SHP77 treated with DMSO at 0.1 percent for 48 hours (cell line): ENCODE measurements at regions not wholly inside any gene's neighbourhood (a gene's known extent, or its start where the extent isn't known, plus 50 kb on each side); places are given as distances from the start of the nearest gene placed in this dataset.

Experiments used
- DNase-seq: peaks from one replicate; lab custom pipeline; 2025; lab: John Stamatoyannopoulos, UW

DNA sequence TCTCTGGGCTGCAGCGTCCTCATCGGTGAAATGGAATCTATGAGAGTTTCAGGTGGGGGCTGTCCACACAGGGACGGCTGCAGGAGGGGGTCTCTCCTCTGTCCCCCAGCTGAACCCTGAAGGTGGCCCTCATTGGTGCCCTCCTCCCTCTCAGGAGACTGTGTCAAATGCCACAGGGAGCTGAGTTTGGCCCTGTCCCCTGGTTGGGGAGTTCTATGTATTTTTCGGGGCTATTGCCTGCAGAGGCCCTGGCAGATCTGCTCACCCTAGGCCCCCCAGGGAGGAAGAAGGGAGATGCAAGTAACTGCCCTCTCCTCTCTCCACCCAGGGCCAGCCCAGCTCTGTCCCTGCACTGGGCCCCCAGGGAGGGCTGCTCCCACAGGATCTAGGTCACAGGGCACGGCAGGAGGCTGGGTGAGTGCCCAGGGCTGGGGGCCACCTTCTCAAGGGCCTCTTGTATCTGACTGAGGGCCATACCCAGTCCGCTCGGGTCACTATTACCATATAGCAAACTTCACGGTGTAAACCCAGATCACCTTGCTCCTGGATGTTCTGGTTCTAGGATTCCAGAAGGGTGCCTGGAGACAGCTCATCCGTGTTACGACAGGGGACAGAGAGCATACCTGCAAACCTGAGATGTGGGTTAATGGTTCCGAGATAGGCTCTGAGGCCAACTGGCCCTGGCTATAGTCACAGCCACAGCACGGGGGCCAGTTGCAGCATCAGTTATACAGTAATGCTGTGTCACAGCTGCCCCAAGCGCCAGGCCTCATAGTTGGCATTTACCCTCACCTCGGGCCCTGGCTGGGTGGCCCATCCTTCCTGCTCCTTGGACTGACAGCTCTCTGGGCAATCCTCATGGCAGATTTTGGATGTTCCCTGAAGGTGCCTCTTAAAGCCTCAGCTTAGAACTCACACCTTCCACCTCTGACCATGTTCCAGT, 102.4 kb upstream of the PRR23E start:
- DNase-seq = no peak

DNA sequence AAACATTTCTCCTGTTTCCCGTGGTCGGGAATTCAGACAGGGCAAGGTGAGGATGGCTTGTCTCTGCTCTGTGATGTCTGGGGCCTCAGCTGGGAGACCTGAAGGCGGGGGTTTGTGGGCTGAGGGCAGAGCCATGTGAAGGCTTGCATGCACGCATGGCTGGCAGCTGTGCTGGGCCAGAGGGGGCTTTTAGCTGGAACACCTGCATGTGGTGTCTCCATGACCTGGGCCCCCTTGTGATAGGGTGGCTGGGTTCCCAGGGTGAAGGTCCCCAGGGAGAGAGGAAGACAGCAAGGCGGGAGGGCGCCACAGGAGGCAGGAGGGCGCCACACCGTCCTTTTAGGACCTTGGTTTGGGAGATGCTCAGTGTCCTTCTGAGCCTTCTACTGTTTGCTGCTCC, 101.6 kb upstream of the PRR23E start:
- no peak for DNase-seq

DNA sequence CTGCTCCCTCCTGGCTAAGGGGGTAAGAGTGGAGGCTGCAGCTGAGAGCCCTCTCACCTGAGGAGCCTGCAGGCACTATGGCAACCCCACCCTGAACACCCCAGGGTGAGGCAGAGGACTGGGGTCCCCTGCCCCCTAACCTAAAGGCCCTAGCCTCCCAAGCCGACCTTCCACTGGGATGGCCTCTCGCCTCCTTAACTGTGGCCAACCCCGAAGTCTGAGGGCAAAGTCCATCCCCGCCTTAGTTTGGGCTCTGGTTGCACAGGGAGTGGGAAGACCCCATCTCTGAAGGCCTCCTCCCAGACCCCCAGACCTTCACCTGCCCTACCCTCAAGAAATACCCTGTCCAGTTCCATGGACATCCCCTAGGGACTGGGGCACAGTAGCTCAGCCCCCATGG, 100.6 kb upstream of the PRR23E start:
- DNase-seq = no peak

DNA sequence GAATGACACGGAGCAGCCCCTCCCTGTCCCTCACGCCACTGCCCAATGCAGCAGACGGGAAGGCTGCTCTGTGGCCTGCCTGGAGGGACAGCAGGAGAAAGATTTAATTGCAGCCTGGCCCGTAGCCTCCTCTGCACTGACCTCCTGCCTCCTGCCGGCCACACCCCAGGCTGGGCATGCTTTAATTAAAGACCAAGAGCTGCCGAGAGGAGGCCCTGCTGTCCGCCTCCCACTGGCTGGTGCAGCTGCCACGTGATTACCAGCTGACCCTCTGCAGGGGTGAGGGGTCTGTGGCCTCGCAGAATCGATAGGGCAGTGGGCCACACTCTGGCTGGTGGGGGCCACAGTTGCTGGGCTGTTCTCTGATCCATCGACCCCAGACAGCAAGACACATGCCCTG, 100.2 kb upstream of the PRR23E start:
- no peak for DNase-seq

DNA sequence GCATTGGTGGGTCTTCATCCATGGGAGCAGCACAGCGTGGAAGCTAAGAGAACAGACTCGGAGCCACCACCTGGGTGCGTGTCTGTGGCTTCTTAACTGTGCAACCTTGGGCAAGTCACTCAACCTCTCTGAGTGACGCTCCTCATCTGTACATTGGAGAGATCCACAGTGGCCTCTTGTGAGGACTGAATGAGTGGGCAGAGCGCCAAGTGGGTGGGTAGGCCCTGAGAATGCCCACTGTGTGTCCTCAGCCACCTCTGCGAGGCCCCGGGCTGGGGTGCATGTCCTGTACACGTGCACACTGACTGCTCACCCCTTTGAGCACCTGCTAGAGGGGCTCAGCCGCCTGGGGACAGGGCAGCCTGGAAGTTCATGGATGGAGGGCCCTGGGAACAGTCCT, 99.6 kb upstream of the PRR23E start:
- no peak for DNase-seq

DNA sequence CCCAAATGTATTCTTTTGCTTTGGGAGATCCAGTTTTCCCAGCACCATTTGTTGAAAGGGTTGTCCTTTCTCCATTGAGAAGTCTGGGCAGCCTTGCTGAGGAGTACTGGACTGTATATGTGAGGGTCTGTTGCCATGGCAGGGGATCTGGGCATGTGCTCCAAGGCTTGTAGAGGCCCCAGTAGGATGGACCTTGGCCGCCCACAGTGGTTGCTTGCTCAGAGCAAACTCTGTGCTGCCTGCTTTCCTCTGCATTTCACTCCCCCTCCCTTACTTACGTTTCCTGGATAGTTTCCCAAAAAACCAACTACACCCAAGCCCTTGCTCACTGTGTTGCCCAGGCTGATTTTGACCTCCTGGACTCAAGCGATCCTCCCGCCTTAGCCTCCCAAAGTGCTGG, 97.2 kb upstream of the PRR23E start:
- DNase-seq = no peak

DNA sequence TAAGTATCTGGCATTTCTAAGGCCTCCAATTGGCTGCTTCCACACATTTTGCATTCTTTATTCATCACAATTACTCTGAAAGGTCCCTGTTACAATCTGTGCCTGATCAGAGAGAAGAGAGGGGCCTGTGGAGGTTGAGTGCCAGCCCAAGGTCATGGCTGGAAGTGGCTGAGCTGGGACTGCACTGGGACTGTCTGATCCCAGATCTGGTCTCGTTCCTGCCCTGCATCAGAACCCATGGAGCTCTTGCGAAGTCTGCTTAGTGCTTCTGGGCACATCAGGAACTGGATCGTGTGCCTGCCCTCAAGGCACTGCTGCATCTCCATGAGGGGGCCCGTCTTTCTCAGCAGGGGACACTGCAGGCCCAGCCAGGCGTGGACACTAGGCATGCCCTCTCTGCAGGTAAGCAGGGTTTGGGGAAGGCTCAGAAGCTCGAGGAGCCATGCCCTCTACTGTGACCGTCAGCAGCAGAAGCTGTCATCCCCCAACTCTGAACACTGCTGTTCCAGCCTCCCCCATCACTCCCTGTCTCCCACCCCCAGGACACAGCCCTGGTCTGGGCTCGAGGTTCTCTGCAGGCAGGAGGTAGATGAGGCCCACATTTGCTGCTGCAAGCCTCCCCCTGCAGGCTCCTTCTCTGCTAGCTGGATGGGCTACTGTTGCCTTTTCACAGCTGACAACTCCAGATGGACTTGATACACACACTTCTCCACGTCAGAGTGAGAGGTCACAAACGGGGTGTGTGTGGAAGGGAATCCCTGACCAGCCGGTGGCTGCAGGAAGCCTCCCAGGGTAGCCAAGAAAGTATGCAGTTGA, 96.5 kb upstream of the PRR23E start:
- DNase-seq = no peak

DNA sequence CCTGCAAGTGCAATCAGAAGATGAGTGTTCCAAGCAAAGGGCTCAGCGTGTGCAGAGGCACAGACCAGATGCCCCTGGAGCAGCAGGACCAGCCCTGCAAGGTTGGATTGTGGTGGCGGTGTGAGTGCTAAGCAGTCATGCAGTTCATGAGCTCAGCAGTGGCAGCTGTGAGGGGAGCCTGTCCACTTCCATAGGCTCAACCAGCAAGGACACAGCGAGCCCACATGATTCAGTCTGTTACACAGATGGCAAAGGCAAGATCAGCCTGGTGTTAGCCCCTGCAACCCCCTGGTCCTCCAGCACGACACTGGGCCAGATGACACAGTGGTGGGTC, 95.9 kb upstream of the PRR23E start:
- DNase-seq = no peak

DNA sequence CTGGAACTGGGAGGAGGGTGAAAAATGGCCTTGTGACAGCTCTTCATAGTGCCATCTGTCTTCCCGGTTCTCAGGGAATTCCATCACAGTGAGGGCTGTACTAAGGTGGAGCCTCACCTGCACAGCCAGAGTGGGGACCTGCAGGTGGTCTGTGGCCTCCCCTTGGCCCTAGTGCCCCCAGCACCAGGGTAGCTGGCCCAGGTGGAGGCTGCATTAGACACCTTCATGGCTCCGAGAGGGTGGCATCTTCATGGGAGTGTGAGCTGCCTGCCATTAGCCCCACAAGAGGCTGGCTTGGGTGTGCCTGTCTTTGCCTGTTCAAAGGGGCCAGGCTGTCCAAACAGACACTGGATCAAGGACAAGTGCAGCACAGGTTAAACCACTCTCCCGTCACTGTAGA, 95.5 kb upstream of the PRR23E start:
- DNase-seq = no peak

DNA sequence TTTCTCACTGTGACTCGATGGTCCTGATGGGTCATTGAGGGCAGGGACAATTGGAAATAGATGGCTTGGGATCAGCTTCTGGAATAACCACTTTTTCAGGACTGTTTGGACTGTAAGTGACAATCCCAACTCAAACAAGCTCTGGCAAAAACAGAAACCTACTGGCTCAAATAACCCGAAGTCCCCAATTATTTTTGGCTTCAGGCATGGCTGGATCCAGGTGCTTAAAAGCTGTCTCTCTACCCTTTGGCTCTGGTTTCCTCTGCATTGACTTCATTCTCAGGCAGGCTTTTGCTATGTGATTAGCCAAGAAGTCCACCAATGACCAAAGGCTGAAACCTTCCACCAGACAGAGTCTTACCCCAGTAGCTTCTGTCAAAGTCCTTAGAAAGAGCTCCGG, 92.9 kb upstream of the PRR23E start:
- no peak for DNase-seq

DNA sequence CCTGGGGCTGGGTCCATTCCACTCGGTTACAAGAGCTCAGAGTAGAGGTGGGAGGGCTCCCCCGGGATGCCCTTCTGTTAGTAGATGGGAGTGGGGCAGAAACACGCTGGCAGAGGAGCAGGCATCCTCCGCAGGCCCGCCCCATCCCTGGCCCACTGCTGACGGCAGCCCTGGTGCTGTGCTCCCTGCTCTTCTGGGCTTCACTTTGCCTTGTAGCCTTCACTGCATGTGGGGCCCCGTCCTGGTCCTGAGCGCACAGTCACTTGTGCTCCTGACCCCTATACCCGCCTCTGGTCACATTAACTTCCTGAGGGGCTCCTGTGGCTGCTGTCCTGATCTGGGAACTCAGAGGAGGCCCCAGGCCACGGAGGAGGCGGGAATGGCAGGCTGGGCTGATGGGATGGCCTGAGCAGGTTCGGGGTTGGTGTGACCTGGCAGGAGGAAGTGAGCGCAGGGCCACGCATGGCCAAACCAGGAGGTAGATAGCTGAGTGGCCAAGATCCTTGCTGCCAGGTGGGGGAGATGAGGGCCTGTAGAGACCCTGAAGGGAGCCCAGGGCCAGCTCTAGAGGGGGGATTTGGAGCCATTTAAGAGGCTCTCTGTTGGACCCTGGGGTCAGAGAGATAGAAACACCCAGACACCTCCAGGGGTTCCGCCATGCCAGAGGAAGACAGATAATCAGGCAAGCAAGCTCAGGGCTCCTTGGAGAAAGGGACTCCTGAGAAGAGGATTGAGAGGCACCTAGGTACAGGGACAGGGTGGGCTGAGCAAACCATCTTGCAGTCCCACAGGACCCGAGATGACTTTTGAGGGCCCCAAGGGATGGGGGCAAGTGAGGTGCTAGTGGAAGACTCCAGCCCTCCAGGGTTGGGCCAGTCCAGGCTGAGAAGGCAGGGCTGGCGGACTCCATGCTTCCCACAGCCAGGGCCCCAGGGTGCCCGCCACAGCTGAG, 92.2 kb upstream of the PRR23E start:
- DNase-seq = no peak

DNA sequence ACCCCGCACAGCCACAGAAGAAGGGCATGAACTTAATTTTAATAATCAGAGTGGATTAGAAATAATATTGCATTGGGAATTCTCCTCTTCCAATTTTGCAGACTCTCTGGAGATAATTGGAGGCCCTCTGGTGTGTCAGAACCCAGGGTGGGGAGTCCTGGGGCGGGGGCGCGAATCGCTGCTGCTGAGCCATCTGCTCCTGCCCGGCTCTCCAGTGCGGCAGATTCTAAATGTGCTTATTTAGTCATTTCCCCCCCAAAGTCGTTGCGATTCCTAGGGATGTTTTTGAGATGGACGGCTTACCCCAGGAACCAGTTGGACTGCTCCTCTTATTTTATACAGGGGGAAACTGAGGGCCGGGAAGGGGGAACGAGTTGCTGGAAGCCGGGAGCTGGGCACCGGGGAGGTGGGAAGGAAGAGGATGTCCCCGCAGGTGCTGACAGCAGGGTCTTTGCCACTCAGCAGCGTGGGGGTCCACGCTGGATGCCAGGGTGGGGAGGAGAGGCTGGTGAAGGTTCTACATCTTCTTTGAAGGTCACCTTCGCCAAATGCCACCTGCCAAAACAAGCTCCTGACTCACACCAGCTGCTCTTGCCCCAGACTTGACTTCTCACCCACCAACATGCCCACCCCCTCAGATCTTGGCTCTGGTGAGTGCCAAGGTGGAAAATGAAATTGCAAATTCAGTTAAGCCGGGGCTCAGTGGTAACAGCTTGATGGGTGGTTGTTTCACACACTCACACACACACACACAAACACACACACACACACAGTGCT, 91.3 kb upstream of the PRR23E start:
- DNase-seq = no peak

DNA sequence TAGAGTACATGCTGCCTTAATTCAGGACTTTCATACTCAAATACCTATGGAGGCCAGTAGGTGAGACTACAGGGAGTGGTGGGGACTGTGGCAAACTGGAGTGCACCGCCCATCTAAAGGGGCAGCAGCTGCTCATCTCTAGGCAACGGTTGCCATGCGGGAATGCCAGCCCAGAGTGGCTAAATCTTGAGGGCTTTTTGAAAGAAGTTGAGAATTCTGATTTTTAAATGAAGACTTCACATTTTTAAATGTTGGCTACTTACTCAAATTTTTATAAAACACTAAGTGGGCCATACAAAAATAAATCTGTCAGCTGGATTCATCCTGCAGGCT, 90.8 kb upstream of the PRR23E start:
- DNase-seq = no peak

DNA sequence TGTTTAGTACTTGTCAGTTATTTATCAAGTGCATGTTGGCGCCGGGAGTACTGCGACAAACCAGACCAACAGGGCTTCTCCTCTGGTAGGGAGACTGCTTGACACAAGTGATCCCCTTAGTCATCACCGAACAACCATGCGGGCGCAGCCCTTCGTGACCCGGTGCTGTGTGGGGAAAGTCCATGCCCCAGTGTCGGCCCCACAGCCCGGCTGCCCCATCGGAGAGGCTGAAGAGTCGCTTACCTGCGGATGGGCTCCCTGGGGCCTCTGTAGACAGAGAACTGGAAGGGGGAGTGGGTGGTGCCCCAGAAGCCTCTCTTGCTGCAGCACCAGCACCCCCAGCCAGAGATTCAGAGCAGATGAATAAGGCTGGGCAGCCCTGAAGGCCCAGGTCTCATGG, 90.3 kb upstream of the PRR23E start:
- DNase-seq = no peak

DNA sequence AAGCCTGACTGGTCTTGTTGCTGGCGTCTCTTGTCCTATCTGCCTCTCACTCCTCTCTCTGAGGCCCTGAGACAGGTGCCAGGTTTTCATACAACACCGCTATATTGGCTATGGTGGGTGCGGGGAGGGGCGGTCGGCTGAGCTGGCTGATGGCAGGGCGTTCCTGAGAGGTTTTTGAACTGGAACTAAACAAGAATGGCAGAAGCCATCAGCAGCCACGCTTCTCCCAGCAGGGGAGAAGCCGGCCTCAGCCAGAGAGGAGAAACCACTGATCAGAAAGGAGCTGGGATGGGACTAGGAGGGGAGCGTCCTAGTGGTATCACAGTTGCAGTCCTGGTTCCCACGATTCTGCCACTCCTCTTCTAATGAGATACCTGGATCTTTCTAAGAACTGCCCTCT, 89.9 kb upstream of the PRR23E start:
- DNase-seq = no peak

DNA sequence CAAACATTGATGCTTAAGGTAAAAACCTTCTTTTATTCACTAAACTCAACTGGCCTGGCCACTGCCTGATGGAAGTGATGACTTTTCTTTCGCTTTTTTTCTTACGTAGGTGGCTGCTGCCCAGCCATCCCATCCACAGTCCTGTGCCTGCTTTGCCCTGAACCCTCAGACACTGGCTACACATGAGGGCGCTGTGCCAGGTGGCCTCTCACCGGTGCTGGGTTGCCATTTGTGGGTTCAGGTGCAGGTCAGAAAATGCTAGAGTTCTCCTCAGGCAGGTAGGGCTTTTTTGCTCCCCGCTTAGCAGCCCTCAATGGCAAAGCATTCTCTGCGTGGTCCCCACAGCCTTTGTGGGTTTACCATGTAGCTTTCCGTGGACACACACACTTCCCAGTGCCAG, 88.3 kb upstream of the PRR23E start:
- no peak for DNase-seq

DNA sequence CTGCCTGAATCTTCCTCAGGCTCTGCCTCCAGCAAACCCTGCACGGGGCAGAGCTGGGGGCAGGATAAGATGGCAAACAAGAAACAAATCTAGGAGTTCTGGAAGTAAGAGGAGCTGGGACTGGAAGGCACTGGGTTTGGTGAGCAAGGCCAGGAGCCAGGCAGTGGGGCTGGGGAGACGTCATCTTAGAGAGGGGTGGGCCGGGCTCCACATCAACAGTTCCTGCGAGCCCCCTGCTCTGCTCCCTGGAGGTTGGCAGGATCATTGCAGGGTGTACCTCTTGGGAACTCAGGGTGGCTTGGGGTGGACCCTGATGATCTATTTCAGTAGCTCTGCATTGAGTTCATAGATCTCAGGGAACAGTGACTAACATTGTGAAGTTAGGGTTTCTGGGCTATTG, 87.3 kb upstream of the PRR23E start:
- DNase-seq = no peak

DNA sequence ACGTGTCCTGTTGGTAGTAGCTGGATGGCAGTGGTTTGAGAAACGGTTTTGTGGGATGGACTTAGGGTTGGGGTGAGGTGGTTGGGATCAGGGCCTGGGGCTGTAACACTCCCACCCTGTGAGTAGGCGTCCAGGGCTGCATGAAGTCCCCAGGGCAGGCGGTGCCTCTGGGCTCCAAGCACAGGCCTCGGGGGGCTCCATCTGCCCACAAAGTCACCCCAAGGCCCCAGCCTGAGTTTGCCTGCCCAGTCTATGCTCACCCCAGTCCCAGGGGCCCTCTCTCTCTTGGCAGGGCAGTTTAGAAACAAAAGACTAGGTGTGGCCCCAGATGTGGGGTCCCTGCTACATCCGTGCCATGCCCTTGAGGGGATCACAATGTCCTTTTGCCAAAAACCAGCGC, 86.9 kb upstream of the PRR23E start:
- no peak for DNase-seq

DNA sequence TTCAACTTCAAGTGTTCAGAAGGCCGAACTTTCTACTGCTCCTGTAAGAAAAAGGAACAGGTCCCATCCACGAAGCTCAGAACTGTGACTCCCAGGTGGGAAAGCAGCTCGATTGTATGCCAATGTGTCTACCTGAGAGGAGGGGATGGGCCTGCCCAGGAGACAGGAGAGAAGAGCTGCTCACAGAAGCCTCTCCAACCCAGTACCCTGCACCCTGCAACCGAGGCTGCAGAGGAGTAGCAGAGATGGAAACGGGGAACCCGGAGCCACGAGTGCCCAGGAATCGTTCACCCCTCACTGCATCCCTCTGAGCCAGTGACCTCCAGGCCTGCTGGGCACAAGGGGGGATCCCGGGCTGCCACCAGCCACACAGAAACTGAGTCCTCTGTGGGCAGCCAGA, 86.5 kb upstream of the PRR23E start:
- DNase-seq = no peak

DNA sequence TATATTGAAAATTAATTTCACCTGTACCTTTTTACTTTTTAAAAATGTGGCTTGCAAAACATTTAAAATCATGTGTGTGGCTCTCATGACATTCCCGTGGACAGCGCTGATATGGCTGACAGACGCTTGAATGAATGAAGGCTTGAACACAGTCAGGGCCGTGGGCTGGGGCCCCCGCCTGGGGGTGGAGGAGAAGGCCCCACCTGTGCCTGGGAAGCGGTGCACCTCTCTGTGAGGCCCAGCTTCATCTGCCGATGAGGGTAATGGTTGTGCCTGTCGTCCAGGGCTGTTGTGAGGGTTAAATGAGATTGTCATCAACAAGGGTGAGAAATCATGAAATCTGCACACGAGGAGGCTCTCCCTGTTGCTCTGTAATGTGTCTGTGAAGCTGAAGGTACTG, 85.9 kb upstream of the PRR23E start:
- no peak for DNase-seq

DNA sequence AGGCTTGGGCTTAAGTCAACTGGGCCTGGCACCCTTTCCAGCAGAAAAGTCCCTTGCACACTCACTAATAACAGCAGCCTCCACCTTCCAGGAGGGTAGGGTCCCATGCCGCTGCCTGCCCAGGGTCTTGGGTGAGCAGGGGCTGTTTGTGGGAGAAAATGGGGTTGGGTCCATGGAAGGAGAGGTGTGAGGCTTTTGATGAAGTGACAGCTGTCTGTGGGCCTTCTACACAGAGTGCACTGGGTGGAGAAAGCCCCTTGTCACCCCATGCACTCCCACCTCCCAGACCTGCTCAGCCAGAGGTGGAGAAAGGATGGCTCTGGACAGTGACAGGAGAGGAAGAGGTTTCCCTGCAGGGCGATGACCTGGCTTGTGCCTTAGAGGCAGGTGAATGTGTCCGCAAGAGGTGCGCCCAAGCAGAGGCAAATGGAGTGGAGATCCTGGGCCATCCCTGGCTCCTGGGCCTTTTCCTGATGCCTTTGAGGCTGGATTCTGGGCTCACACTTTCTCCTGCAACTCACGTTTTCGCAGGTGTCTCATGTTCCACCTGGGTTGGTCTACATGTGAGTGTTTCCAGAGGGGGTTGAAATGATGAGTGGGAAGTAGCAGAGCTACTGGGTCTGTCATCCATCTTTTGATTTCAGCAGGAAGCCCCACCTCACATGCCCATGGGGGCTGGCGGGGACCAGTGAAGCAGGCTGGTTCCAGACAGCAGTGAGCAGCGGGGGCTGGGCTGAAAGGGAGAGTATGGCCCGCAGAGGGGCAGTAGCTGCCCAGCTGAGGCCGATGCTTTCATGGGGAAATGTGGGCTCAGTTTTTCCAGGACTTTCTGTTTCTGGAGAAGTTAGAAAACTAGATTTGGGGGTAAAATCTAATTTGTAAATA, 85.2 kb upstream of the PRR23E start:
- DNase-seq = no peak
